WTC11 (cell line): ENCODE measurements at regions not wholly inside any gene's neighbourhood (a gene's known extent, or its start where the extent isn't known, plus 50 kb on each side); places are given as distances from the start of the nearest gene placed in this dataset.

ENCODE experiments used
- ATAC-seq: fragments of 200-7000 bp; cut with Tn5 transposase; 2 replicates; pipeline ENCODE4 v1.10.0; 2021; ENCODE audit warnings: mild to moderate bottlenecking, moderate library complexity
- CTCF ChIA-PET: fragments of 300-600 bp; sonication (Branson Sonifier 250); formaldehyde crosslinking; loops from one replicate; lab custom pipeline; 2021; ENCODE audit warnings: antibody characterized with exemption; lab: Charles Lee
- POLR2A ChIA-PET: fragments of 350-600 bp; sonication (Branson Sonifier 250); formaldehyde crosslinking; loops from one replicate; lab custom pipeline; 2021; ENCODE audit warnings: antibody characterized with exemption; lab: Charles Lee
- DNase-seq: peaks from one replicate; pipeline ENCODE4 v3.0.0; 2021; ENCODE audit warnings: low spot score
- H3K27ac Mint-ChIP-seq: 2 replicates; pipeline ENCODE4 v1.8.0; 2021; ENCODE audit warnings: mixed read lengths
- H3K27me3 Mint-ChIP-seq: 2 replicates; pipeline ENCODE4 v1.8.0; 2021; ENCODE audit warnings: low read depth, mild to moderate bottlenecking, moderate library complexity, mixed read lengths
- H3K36me3 Mint-ChIP-seq: 2 replicates; pipeline ENCODE4 v1.8.0; 2021; ENCODE audit warnings: mixed read lengths
- H3K4me1 Mint-ChIP-seq: 2 replicates; pipeline ENCODE4 v1.8.0; 2022; ENCODE audit warnings: mixed read lengths
- H3K4me3 Mint-ChIP-seq: 2 replicates; pipeline ENCODE4 v1.8.0; 2021; ENCODE audit warnings: mild to moderate bottlenecking, moderate library complexity, mixed read lengths
- H3K9me3 Mint-ChIP-seq: 2 replicates; pipeline ENCODE4 v1.8.0; 2021; ENCODE audit warnings: mixed read lengths
- AFF4 ChIP-seq: sonication (generic); formaldehyde crosslinking; IDR thresholded peaks from 2 replicates; pipeline ENCODE4 v1.8.1; 2023; ENCODE audit warnings: mild to moderate bottlenecking, missing genetic modification reagents, borderline replicate concordance
- ATF1 ChIP-seq: sonication (generic); formaldehyde crosslinking; IDR thresholded peaks from 2 replicates; pipeline ENCODE4 v1.8.1; 2023; ENCODE audit warnings: mild to moderate bottlenecking, moderate library complexity, missing genetic modification reagents
- CREB1 ChIP-seq: sonication (generic); formaldehyde crosslinking; IDR thresholded peaks from 2 replicates; pipeline ENCODE4 v1.8.0; 2023; ENCODE audit warnings: mild to moderate bottlenecking, missing genetic modification reagents
- EMX1 ChIP-seq: fragments of 250-450 bp; sonication (Bioruptor Pico); IDR thresholded peaks from 2 replicates; pipeline ENCODE4 v1.8.0; 2021; ENCODE audit warnings: mild to moderate bottlenecking
- ERG ChIP-seq: fragments of 250-450 bp; sonication (Bioruptor Pico); IDR thresholded peaks from 2 replicates; pipeline ENCODE4 v1.8.0; 2021; ENCODE audit warnings: mild to moderate bottlenecking
- ESRRA ChIP-seq: sonication (generic); formaldehyde crosslinking; IDR thresholded peaks from 2 replicates; pipeline ENCODE4 v1.8.1; 2022; ENCODE audit warnings: mild to moderate bottlenecking, missing genetic modification reagents, borderline replicate concordance
- ETV6 ChIP-seq: sonication (generic); formaldehyde crosslinking; IDR thresholded peaks from 2 replicates; pipeline ENCODE4 v1.8.1; 2022; ENCODE audit warnings: mild to moderate bottlenecking, missing genetic modification reagents
- JAZF1 ChIP-seq: fragments of 250-450 bp; sonication (Bioruptor Pico); IDR thresholded peaks from 2 replicates; pipeline ENCODE4 v1.9.0; 2021; ENCODE audit warnings: moderate library complexity, mild to moderate bottlenecking, inconsistent platforms
- MYBL2 ChIP-seq: sonication (generic); formaldehyde crosslinking; IDR thresholded peaks from 2 replicates; pipeline ENCODE4 v1.8.1; 2023; ENCODE audit warnings: mild to moderate bottlenecking, moderate library complexity, missing genetic modification reagents
- NFE2L1 ChIP-seq: sonication (generic); formaldehyde crosslinking; IDR thresholded peaks from 2 replicates; pipeline ENCODE4 v1.8.1; 2023; ENCODE audit warnings: missing genetic modification reagents
- PREB ChIP-seq: sonication (generic); formaldehyde crosslinking; IDR thresholded peaks from 2 replicates; pipeline ENCODE4 v1.8.1; 2022; ENCODE audit warnings: mild to moderate bottlenecking, missing genetic modification reagents, moderate library complexity, borderline replicate concordance
- PRRX2 ChIP-seq: fragments of 250-450 bp; sonication (Bioruptor Pico); IDR thresholded peaks from 2 replicates; pipeline ENCODE4 v1.8.0; 2021; ENCODE audit warnings: mild to moderate bottlenecking
- SOX15 ChIP-seq: fragments of 250-450 bp; sonication (Bioruptor Pico); IDR thresholded peaks from 2 replicates; pipeline ENCODE4 v1.9.0; 2021; ENCODE audit warnings: mild to moderate bottlenecking
- TEAD1 ChIP-seq: sonication (generic); formaldehyde crosslinking; IDR thresholded peaks from 2 replicates; pipeline ENCODE4 v1.8.0; 2022; ENCODE audit warnings: mild to moderate bottlenecking, missing genetic modification reagents
- TP53 ChIP-seq: sonication (generic); formaldehyde crosslinking; IDR thresholded peaks from 2 replicates; pipeline ENCODE4 v1.8.1; 2023; ENCODE audit warnings: mild to moderate bottlenecking, missing genetic modification reagents
- TF ChIP-seq, protein P1 (sequence below): fragments of 250-450 bp; sonication (Bioruptor Pico); conservative IDR thresholded peaks from 2 replicates; pipeline ENCODE4 v1.9.0; 2021; ENCODE audit warnings: mild to moderate bottlenecking
- TF ChIP-seq, protein P2 (sequence below): sonication (generic); formaldehyde crosslinking; IDR thresholded peaks from 2 replicates; pipeline ENCODE4 v1.8.1; 2023; ENCODE audit warnings: mild to moderate bottlenecking, moderate library complexity, missing genetic modification reagents
- TF ChIP-seq, protein P3 (sequence below): sonication (generic); formaldehyde crosslinking; conservative IDR thresholded peaks from 2 replicates; pipeline ENCODE4 v1.8.1; 2023; ENCODE audit warnings: mild to moderate bottlenecking, low read depth, missing genetic modification reagents, moderate library complexity
- TF ChIP-seq, protein P4 (sequence below): sonication (generic); formaldehyde crosslinking; IDR thresholded peaks from 2 replicates; pipeline ENCODE4 v1.8.1; 2022; ENCODE audit warnings: missing genetic modification reagents, borderline replicate concordance

- TF ChIP-seq, protein P1, sequence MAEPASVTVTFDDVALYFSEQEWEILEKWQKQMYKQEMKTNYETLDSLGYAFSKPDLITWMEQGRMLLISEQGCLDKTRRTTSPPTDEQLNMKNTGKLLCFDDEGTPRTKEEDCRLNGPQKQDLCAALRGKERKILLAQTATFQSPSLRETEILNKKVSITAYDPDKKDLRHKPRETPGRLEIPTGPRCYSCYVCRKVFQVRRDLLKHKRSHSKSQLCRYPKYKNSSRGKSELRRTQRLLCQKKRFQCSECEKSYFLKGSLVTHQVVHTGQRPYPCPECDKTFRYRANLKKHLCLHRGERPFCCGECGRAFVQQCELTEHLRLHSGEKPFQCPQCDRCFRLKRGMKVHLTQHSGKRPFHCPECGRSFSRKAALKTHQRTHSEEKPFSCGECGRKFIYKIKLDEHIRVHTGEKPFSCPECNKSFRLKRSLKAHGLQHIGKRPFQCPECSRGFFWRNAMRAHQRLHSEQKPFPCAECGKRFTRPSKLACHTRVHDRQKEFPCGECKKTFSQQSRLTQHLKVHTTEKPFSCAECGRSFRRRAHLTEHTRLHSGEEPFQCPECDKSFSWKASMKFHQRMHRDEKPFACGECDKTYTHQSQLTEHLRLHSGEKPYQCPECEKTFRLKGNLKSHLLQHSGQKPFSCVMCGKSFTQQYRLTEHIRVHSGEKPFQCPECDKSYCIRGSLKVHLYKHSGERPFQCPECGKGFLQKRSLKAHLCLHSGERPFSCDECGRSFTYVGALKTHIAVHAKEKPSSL (CRISPR knock-in tag) = no peak
- no peak for TF ChIP-seq MYBL2 (CRISPR knock-in tag)
- no peak for TF ChIP-seq ETV6 (CRISPR knock-in tag)
- TF ChIP-seq AFF4 (CRISPR knock-in tag) = no peak
- no peak for TF ChIP-seq SOX15 (CRISPR knock-in tag)
- TF ChIP-seq PREB (CRISPR knock-in tag) = no peak
- TF ChIP-seq, protein P2, sequence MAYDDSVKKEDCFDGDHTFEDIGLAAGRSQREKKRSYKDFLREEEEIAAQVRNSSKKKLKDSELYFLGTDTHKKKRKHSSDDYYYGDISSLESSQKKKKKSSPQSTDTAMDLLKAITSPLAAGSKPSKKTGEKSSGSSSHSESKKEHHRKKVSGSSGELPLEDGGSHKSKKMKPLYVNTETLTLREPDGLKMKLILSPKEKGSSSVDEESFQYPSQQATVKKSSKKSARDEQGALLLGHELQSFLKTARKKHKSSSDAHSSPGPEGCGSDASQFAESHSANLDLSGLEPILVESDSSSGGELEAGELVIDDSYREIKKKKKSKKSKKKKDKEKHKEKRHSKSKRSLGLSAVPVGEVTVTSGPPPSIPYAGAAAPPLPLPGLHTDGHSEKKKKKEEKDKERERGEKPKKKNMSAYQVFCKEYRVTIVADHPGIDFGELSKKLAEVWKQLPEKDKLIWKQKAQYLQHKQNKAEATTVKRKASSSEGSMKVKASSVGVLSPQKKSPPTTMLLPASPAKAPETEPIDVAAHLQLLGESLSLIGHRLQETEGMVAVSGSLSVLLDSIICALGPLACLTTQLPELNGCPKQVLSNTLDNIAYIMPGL = no peak
- TF ChIP-seq CREB1 (CRISPR knock-in tag) = no peak
- TF ChIP-seq EMX1 (CRISPR knock-in tag) = no peak
- TF ChIP-seq PRRX2 (CRISPR knock-in tag) = no peak
- no peak for TF ChIP-seq JAZF1
- TF ChIP-seq TEAD1 = no peak
- no peaks in the 10 kb centered on the region for H3K9me3 Mint-ChIP-seq
- POLR2A ChIA-PET = no interaction called here
- H3K36me3 Mint-ChIP-seq = no peaks in the 10 kb centered on the region
- peaks cover 6% of the 10 kb centered on the region for H3K4me1 Mint-ChIP-seq
- H3K4me3 Mint-ChIP-seq = no peak overlapping the region
- H3K27me3 Mint-ChIP-seq = peaks cover 12% of the 10 kb centered on the region
- ATAC-seq = no peak
- no peak for DNase-seq
- CTCF ChIA-PET = interaction anchor here (0.9 to 2.3 kb wide), 5 partner anchors 18 to 184 kb away, joined by 3 to 8 read pairs (median 3); no protein-coding TSS in a partner anchor
- no peak overlapping the region for H3K27ac Mint-ChIP-seq
These were observed 92.4 kb upstream of the ANKRD34C start for GRCh38 chr15:79190093-79190492.

DNA sequence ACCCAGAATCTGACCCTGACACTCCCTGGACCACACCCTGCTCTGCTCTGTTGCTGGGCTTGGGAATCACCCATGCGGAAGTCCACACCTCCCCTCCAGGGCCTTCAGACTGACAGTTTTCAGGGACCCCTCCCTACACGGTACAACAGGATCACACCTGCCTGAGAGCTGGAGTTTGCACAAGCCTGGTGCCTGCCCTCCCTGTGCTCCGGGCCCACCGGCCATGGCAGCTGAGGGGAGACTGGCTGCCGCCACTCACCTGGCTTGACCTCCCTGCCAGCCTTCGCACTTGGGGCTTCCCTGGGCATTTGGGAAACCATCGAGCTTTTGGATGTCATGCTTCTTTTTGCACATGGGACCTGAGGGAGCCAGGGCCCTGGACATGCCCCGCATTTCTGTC is 95.9 kb upstream of the ANKRD34C start:
- peaks cover 6% of the 10 kb centered on the region for H3K4me1 Mint-ChIP-seq
- DNase-seq (no peak), ATAC-seq (no peak)
- ChIA-PET CTCF (interaction anchor here (11.1 kb wide), 1 partner anchor 158 kb away, joined by 276 read pairs; no protein-coding TSS in a partner anchor), POLR2A (no interaction called here)
- no peaks in the 10 kb centered on the region for H3K9me3 Mint-ChIP-seq
- H3K4me3 Mint-ChIP-seq = no peak overlapping the region
- no peaks in the 10 kb centered on the region for H3K36me3 Mint-ChIP-seq
- peaks cover 12% of the 10 kb centered on the region for H3K27me3 Mint-ChIP-seq
- no peak overlapping the region for H3K27ac Mint-ChIP-seq
- TF ChIP-seq, protein P3, sequence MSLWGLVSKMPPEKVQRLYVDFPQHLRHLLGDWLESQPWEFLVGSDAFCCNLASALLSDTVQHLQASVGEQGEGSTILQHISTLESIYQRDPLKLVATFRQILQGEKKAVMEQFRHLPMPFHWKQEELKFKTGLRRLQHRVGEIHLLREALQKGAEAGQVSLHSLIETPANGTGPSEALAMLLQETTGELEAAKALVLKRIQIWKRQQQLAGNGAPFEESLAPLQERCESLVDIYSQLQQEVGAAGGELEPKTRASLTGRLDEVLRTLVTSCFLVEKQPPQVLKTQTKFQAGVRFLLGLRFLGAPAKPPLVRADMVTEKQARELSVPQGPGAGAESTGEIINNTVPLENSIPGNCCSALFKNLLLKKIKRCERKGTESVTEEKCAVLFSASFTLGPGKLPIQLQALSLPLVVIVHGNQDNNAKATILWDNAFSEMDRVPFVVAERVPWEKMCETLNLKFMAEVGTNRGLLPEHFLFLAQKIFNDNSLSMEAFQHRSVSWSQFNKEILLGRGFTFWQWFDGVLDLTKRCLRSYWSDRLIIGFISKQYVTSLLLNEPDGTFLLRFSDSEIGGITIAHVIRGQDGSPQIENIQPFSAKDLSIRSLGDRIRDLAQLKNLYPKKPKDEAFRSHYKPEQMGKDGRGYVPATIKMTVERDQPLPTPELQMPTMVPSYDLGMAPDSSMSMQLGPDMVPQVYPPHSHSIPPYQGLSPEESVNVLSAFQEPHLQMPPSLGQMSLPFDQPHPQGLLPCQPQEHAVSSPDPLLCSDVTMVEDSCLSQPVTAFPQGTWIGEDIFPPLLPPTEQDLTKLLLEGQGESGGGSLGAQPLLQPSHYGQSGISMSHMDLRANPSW (CRISPR knock-in tag) = no peak
- TF ChIP-seq NFE2L1 (CRISPR knock-in tag) = no peak
- no peak for TF ChIP-seq ERG (CRISPR knock-in tag)
- TF ChIP-seq, protein P4, sequence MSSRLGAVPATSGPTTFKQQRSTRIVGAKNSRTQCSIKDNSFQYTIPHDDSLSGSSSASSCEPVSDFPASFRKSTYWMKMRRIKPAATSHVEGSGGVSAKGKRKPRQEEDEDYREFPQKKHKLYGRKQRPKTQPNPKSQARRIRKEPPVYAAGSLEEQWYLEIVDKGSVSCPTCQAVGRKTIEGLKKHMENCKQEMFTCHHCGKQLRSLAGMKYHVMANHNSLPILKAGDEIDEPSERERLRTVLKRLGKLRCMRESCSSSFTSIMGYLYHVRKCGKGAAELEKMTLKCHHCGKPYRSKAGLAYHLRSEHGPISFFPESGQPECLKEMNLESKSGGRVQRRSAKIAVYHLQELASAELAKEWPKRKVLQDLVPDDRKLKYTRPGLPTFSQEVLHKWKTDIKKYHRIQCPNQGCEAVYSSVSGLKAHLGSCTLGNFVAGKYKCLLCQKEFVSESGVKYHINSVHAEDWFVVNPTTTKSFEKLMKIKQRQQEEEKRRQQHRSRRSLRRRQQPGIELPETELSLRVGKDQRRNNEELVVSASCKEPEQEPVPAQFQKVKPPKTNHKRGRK (CRISPR knock-in tag) = no peak
- TF ChIP-seq ESRRA (CRISPR knock-in tag) = no peak
- TF ChIP-seq TP53 (CRISPR knock-in tag) = no peak
- no peak for TF ChIP-seq ATF1 (CRISPR knock-in tag)
